NCI-H748 treated with DMSO at 0.1 percent for 48 hours (cell line): ENCODE measurements at regions not wholly inside any gene's neighbourhood (a gene's known extent, or its start where the extent isn't known, plus 50 kb on each side); places are given as distances from the start of the nearest gene placed in this dataset.

ENCODE experiments used
- DNase-seq: peaks from one replicate; lab custom pipeline; 2025; lab: John Stamatoyannopoulos, UW

DNA sequence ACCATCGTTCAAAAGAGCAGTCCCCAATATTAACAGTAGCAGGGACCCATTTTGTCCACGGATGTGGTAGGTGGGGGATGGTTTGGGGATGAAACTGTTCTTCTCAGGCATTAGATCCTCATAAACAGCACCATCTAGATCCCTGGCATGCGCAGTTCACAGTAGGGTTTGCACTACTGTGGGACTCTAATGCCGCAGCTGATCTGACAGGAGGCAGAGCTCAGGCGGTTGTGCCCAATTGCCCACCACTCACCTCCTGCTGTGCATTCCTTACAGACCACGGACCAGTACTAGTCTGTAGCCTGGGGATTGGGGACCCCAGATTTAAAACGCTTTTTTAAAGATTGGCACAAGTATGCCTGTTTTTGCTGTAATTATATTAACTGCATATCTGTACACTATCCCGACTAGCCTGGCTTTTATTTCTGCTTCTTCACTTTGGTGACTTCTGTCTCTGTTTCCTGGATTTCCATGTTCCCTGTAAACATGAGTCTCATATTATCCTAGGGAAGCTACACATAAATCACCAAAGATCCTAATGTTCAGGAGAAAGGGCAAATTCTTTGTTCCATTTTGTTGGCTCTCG lies 163.3 kb upstream of the AKR1E2 start:
- no peak for DNase-seq

DNA sequence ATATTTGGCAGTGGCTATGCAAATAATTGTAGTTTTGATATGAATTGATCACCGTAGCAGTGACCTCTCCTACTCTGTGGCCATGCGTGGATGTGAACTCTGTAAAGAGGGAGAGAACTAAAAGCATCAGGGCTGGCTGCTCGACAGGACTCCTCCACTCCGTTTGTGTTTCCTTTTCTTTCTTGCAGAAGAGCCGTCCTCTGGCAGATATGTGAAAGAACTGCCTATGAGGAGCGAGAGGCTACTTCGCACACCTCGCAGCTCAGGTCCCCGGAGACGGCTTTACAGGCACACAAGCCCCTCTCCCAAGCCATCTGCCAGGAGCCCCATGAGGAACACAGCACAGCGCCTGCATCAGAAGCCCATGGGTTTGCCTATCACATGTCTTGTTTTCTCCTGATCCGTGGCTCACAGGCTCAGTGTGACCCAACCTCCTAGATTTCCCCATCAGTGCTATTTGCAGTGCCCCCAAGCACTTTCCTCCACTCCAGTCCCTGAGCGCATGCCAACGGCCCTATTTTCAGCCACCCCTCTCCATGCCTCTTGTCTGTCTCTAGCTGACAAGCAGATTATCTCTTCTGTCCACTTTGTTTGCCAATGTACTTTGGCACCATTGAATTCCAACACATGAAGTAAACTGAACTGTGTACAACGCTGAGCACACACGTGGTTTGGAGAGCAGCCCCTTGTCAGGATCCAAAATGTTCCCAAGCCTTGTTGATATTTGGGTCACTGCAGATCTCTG lies 164.3 kb upstream of the AKR1E2 start:
- no peak for DNase-seq

- no peak for DNase-seq
Observed at GRCh38 chr10:4658777-4659176, 167.2 kb upstream of the AKR1E2 start.

DNA sequence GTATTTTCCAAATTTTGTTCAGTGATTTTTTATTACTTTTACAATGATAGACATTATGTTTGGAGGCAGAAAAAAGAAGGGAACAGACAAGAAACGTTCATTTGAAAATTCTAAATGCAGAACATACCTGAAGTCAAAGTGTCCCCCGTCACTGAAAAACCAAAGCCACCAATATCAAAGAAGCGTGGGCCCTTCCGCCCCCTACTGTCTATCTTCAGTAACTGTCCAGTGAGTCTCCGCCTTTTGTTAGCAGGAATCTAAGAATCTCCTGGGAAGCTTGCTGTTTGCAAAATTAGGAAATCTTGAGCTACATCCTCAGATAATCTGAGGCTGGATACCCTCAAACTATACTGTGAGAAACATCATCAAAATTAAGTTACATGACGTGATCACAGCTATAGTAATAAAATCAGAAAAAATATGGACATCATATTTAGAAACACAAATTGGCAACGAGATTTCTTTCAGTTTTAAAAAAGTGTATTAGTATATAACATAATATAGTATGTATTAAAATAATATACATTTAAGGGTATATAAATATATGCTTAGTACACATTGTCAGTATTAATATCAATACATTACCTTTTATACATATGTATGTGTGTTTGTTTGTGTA lies 169.3 kb upstream of the AKR1E2 start:
- peak; percentile 59 for DNase-seq

DNA sequence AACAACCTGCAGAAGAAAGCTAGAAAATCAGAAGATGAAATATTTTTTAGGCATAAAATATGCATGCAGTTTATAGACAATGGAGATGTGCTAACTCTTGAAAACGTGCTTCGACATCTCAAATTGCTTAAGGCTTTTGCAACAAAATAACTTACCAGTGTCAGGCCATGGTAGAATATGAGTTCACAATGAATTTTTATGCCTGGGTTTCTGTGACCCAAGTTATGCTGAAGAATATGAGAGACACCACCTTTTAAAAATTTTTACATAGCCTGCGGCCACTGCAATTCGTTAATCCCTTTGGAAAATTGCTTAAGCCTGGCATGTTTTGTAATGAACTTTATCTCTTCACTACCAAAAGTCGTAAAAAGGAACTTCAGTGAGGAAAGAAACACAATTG lies 170.1 kb upstream of the AKR1E2 start:
- no peak for DNase-seq

DNA sequence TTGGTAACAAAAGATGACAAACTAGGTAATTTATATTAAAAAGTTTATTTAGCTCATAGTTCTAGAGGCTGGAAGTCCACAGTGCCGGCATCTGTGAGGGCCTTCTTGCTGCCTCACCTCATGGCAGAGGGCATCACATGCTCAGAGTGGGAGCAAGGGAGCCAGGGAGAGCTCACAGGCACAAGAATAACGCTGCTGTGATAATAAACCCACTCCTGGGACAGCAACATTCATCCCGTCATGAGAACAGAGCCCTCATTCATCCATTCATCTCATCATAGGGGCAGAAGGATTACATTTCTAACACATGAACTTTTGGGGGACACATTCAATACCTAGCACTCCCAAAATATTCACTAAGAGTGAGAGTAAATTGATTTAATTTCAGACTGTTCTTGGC lies 170.6 kb upstream of the AKR1E2 start:
- no peak for DNase-seq

DNA sequence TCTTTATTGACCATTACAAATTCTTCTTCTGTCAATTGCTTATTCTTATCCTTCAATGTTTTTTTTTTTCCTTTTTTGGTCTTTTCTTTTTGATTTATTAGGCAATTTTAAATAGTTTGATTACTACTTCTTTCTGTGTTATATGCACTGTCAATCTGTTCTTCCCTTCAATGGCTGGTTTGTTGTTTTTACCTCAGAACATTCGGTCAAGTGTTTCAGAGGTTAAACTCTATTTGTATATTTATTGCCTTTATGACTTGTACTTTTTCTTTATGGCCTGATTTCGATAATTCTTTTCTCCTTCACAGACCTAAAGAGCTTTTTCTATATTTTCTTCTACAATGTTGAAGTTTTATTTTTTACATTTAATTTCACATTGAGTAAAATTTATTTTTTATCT lies 171.5 kb upstream of the AKR1E2 start:
- no peak for DNase-seq

DNA sequence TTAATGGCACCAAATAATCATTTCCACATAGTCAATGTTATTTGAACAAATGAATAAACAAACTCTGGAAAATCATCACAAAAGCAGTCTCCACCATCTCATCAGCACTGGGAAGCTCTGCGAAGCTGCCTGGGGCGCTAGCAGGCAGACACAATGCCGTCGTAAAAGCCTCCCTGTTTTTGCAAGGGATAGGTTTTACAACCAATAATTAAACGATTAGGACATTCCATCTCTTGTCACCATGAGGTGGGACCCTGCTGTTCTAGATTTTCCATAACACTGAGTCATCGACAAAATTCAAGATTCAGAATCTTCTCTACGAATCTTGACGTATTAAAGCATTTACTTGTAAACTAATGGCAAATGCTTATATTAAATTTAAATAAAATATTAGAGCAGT lies 172.8 kb upstream of the AKR1E2 start:
- peak; percentile 33 for DNase-seq

GRCh38 chr10:4652111-4653010 lies 173.6 kb upstream of the AKR1E2 start:
- DNase-seq, result peak; percentile 42

DNA sequence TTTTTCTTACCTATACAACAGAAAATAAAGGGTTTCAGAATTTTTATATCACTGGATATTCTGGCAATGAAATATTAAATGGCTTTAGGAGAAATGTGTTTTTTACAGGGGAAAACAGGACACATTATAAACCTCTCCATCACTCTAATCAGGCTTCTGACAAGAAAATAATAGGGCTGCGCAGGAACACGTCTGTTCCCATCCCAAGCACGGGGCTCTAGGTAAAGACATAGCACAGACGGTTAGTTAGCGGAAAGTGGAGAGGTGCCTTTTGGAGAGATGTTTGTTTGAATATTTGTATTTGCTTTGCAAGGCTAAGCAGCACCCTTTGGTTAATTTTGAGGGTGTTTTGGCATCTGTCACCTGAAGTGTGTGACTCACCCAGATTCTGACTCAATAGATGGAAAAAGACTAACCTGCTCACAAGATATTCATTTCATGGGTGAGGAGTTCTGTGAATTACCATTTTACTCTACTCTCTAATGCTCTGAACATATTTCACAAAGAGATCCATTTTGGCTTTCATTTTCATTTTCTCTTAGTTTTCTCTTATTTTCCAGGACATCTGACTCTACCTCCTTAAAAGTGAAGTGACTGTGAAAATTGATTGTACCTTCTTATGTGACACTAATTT lies 174.5 kb upstream of the AKR1E2 start:
- DNase-seq, result peak; percentile 10

- DNase-seq, result no peak
Observed at GRCh38 chr10:4650582-4650981, 175.4 kb upstream of the AKR1E2 start.

DNA sequence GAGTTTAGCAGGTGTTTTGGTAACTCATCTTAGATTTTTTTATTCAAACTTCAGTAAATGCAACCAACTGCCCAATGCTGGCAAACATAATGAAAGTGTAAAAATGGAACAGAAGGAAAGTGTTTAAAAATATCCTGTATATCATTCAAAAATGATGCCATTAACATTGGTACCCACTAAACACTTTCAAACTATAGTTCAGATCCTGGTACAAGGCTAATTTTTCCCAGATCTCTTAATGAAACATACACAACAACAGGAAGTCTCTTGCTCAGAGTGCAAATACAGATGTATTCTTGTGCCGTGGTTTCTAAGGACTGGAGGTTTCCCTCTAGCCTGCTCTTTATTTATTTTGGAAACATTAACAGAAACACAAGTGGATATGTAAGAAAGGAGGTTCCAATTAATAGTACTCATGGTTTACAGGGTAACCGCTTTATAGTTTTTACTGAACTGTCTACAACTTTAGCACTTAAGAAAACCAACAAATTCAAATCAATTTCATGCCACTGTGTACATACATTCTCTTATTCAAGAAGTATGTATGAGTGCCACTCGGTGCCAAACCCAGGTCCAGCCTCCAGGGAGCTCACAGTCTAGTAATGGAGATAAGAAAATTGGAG lies 176.0 kb upstream of the AKR1E2 start:
- DNase-seq, result peak; percentile 30

DNA sequence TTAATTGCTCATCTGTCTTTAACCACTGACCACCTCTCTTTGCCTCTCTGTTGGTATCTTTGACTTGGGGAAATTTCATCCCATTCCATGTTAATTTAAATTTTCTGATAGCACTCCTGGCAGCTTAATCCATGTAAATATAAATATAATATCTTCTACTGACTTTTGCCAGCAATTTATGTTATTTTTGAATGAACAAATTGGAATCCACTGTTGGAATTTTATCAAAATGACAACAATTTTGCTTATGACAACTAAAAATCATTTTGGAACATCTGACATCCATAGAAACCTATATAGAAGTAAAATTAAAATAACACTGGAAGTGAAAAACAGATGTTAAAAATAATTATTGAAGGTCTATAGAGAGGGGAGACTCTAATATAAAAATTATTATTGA lies 176.5 kb upstream of the AKR1E2 start:
- no peak for DNase-seq

- DNase-seq, result no peak
Observed at GRCh38 chr10:4648999-4649398, 177.0 kb upstream of the AKR1E2 start.

DNA sequence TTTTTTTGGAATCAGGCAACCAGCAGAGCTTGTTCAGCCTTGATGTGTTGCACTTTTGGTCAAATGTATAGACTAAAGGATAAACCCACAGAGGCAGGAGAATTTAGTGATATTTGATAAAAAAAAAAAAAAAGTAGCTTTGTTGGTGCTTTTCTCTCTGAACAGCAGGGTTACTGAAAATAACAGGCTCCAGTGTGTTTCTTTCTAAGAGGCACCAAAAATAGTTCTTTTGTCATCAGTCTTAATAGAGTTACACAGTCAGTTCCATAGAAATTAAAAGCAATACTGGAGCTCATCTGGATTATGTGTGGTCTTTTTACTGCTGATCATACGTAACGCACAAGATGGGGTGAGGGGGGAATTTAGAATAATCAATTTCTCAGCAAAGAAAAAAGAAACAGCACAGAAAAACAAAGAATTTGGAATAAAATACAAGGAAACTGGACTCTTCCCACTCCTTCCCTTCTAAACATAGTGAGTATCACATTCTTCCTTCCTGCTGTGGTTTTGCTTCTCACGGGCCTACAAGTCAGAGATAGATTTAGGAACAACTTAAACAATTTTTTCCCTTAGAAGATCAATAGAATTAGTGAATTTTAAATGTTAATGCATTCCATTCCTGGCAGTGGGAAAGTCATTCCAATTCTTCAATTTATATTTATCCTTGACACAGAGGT lies 178.8 kb upstream of the AKR1E2 start:
- DNase-seq, result no peak

DNA sequence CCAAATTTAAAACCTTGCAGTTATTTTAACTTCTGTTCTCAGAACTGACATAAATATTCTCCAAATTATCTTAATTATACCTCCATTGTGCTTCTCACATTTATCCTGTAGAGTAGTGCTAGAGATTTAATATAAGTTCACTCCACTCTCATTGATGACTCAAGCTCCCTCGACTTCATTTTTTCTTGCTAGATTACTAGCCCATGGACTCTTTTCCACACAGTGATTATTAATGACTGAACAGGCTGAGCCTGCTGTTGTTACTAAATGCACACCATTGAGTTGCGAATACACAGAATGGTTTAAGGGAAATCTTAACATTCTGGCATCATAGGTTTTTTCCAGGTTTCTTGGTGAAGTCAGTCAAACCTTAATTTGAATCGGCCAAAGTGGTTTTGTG lies 179.5 kb upstream of the AKR1E2 start:
- DNase-seq, result no peak

GRCh38 chr10:4645836-4646235 lies 180.2 kb upstream of the AKR1E2 start:
- DNase-seq, result no peak

DNA sequence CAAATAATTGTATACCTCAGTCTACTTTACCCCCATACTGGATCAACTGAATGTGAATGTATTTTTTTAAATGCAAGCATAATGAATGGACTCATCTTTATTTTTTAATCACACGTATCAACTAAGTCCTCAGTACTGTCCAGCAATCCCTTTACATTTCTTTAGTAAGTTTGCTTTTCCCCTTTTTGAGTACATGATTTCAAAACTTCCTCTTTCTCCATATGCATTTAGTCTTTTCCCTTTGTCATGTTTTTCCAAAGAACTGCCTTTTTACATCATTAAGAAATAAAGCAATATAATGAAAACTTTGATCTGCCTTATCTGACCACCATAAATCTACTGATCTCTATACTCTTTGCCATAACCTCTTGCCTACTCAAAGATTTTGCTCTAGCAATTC lies 182.5 kb upstream of the AKR1E2 start:
- DNase-seq, result no peak

DNA sequence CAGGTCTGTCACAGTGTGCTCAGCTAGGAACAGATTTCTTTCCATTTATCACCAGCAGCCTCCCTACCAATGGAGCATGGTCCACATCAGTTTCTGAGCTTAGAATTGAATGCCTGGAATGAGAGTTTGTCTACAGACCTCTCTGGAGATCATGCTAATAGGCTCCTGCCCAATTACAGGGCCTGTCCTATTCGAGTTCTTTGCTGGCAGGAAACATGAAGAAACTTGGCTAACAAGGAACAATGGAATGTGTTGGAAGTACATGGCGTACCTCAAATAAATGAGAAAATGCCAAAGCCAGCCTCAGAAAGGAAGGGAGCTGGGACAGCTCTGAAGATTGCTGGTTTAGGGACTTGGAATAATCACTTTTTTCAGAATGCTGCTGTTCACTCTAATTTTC lies 186.0 kb upstream of the AKR1E2 start:
- no peak for DNase-seq

DNA sequence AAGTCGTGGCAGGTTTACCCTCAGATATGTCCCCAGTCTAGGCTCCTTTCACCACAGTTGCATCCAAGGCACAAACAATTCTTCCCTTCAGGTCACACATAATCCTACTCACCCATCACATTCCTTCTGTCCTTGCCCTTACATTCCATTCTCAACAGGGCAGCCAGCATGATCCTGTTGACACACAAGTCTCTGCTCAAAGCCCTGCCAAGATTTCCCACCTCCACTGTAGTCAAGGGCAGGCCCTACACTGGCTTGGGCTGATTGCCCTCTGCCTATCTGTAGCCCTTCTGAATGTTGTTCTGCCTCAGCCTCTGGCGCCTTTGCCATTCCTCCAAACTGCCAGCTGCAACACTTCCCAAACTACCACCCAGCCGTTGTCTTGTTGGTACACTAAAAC lies 187.9 kb upstream of the AKR1E2 start:
- DNase-seq, result no peak

DNA sequence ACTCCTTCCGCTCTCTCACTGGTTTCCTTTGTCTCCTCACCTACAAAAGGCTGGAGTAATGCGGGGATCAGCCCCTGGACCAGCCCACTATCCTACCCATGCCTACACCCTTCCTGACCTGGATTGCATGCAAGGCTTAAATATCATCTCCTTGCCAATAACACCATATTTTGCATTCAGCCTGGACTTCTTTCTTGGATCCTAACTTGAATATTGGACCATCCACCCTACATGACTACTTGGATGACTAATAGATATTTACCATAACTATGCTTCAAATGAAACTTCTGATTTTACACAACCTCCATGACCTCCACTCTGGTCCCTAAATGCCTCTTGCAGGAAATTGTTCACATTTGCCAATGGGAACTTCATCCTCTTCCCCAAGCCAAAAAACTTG lies 188.3 kb upstream of the AKR1E2 start:
- no peak for DNase-seq
